Karpas-422 (cell line): ENCODE measurements at regions not wholly inside any gene's neighbourhood (a gene's known extent, or its start where the extent isn't known, plus 50 kb on each side); places are given as distances from the start of the nearest gene placed in this dataset.

Source experiments
- DNase-seq: peaks from one replicate; pipeline ENCODE4 v3.0.0-alpha.2; 2015
- H2AFZ ChIP-seq: fragments of 200-600 bp; sonication (generic); 2 replicates; pipeline ENCODE4 v1.6.1; 2014; ENCODE audit warnings: antibody characterized with exemption, low read length, mixed read lengths
- H3K27ac ChIP-seq: fragments of 200-600 bp; sonication (generic); 2 replicates; pipeline ENCODE4 v1.5.1; 2014; ENCODE audit warnings: mild to moderate bottlenecking, low read length, moderate library complexity
- H3K27me3 ChIP-seq: fragments of 200-600 bp; sonication (generic); 2 replicates; pipeline ENCODE4 v1.6.1; 2014; ENCODE audit warnings: low read length, mixed read lengths
- H3K36me3 ChIP-seq: fragments of 200-600 bp; sonication (generic); 2 replicates; pipeline ENCODE4 v1.6.1; 2014; ENCODE audit warnings: low read length, mixed read lengths; ENCODE audit not compliant: insufficient read depth
- H3K4me1 ChIP-seq: fragments of 200-600 bp; sonication (generic); 2 replicates; pipeline ENCODE4 v1.6.1; 2014; ENCODE audit warnings: mild to moderate bottlenecking, low read length, mixed read lengths
- H3K4me2 ChIP-seq: fragments of 200-600 bp; sonication (generic); 2 replicates; pipeline ENCODE4 v1.6.1; 2014; ENCODE audit warnings: low read length, low read depth, mild to moderate bottlenecking; ENCODE audit not compliant: poor library complexity, severe bottlenecking
- H3K4me3 ChIP-seq: fragments of 200-600 bp; sonication (generic); 2 replicates; pipeline ENCODE4 v1.5.1; 2014; ENCODE audit warnings: mild to moderate bottlenecking, antibody characterized with exemption, low read length, mixed read lengths
- H3K79me2 ChIP-seq: fragments of 200-600 bp; sonication (generic); 2 replicates; pipeline ENCODE4 v1.6.1; 2014; ENCODE audit warnings: mild to moderate bottlenecking, low read length, mixed read lengths
- H3K9ac ChIP-seq: fragments of 200-600 bp; sonication (generic); 2 replicates; pipeline ENCODE4 v1.6.0; 2014; ENCODE audit warnings: low read length
- H3K9me2 ChIP-seq: fragments of 200-600 bp; sonication (generic), shearing (Covaris generic); replicated peaks from 2 replicates; pipeline ENCODE4 v1.6.0; 2014; ENCODE audit warnings: mild to moderate bottlenecking, low read length, moderate library complexity; ENCODE audit not compliant: insufficient read depth
- H3K9me3 ChIP-seq: fragments of 300-700, 200-600 bp; sonication (generic); 2 replicates; pipeline ENCODE4 v1.6.1; 2014; ENCODE audit warnings: low read length, mixed read lengths
- H4K20me1 ChIP-seq: fragments of 200-600 bp; sonication (generic); 2 replicates; pipeline ENCODE4 v1.6.1; 2014; ENCODE audit warnings: mild to moderate bottlenecking, antibody characterized with exemption, low read length, low read depth; ENCODE audit not compliant: insufficient read depth

GRCh38 chr9:86648828-86649170, 294.6 kb upstream of the TUT7 start:
- H3K9ac ChIP-seq = no peak overlapping the region
- DNase-seq = no peak
- H3K27me3 ChIP-seq = no peaks in the 10 kb centered on the region
- no peaks in the 10 kb centered on the region for H3K9me3 ChIP-seq
- no peak overlapping the region for H2AFZ ChIP-seq
- H3K9me2 ChIP-seq = no peaks in the 10 kb centered on the region
- no peaks in the 10 kb centered on the region for H4K20me1 ChIP-seq
- no peaks in the 10 kb centered on the region for H3K36me3 ChIP-seq
- H3K79me2 ChIP-seq = no peaks in the 10 kb centered on the region
- no peaks in the 10 kb centered on the region for H3K4me1 ChIP-seq
- H3K4me2 ChIP-seq = no peak overlapping the region
- H3K27ac ChIP-seq = no peak overlapping the region
- no peak overlapping the region for H3K4me3 ChIP-seq

DNA sequence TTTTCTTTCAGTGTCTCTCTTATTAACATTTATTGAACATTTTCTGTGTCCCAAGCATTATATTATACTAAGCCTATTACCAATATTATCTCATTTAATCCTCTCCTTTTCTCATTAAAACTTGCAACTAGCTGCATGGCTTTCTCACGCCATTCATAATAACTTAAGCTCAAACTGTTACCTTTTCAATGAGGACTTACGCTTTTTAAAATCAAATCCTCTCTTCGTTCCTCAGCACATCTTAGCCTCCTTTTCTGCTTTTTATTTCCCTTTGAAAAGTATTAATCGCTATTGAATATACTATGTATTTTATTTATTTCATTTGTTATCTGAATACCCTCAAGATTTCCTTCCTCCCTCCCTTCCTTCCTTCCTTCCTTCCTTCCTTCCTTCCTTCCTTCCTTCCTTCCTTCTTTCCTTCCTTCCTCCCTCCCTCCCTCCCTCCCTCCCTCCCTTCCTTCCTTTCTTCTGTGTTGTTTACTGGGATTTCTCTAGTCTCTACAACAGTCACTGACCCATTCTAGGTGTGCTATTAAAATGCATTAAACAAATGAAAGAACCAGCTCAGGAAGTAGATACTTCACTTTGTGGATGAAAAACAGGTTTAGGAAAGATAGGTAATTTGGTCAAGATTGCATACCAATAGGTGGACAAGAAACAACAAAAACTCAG, 294.1 kb upstream of the TUT7 start:
- Histone ChIP-seq H3K9ac (no peak overlapping the region), H3K9me3 (no peaks in the 10 kb centered on the region), H3K36me3 (no peaks in the 10 kb centered on the region), H3K4me1 (no peaks in the 10 kb centered on the region), H2AFZ (no peak overlapping the region), H3K27me3 (no peaks in the 10 kb centered on the region), H3K27ac (no peak overlapping the region), H3K4me2 (no peak overlapping the region), H3K79me2 (no peaks in the 10 kb centered on the region), H3K4me3 (no peak overlapping the region), H4K20me1 (no peaks in the 10 kb centered on the region), H3K9me2 (no peaks in the 10 kb centered on the region)
- DNase-seq = no peak

- Histone ChIP-seq H3K9me2 (no peaks in the 10 kb centered on the region), H3K9ac (no peak overlapping the region), H3K36me3 (no peaks in the 10 kb centered on the region), H3K4me3 (no peak overlapping the region), H4K20me1 (no peaks in the 10 kb centered on the region), H3K79me2 (no peaks in the 10 kb centered on the region), H3K27ac (no peak overlapping the region), H3K4me2 (no peak overlapping the region), H3K4me1 (no peaks in the 10 kb centered on the region), H3K9me3 (no peaks in the 10 kb centered on the region), H3K27me3 (no peaks in the 10 kb centered on the region), H2AFZ (no peak overlapping the region)
- DNase-seq = no peak
These were observed 291.1 kb upstream of the TUT7 start for GRCh38 chr9:86645303-86645702.

GRCh38 chr9:86644675-86645034, 290.4 kb upstream of the TUT7 start:
- no peak overlapping the region for H3K9ac ChIP-seq
- no peaks in the 10 kb centered on the region for H3K27me3 ChIP-seq
- no peaks in the 10 kb centered on the region for H3K36me3 ChIP-seq
- H3K9me3 ChIP-seq = no peaks in the 10 kb centered on the region
- H3K4me2 ChIP-seq = no peak overlapping the region
- no peaks in the 10 kb centered on the region for H4K20me1 ChIP-seq
- H3K9me2 ChIP-seq = no peaks in the 10 kb centered on the region
- DNase-seq = no peak
- H3K4me3 ChIP-seq = no peak overlapping the region
- H3K4me1 ChIP-seq = no peaks in the 10 kb centered on the region
- no peaks in the 10 kb centered on the region for H3K79me2 ChIP-seq
- no peak overlapping the region for H3K27ac ChIP-seq
- no peak overlapping the region for H2AFZ ChIP-seq

- Histone ChIP-seq H3K36me3 (no peaks in the 10 kb centered on the region), H3K4me1 (no peaks in the 10 kb centered on the region), H3K9me3 (no peaks in the 10 kb centered on the region), H3K27me3 (no peaks in the 10 kb centered on the region), H3K9me2 (no peaks in the 10 kb centered on the region), H2AFZ (no peak overlapping the region), H3K79me2 (no peaks in the 10 kb centered on the region), H3K27ac (no peak overlapping the region), H3K4me3 (no peak overlapping the region), H3K4me2 (no peak overlapping the region), H3K9ac (no peak overlapping the region), H4K20me1 (no peaks in the 10 kb centered on the region)
- DNase-seq = no peak
These were observed 289.9 kb upstream of the TUT7 start for GRCh38 chr9:86643946-86644674.

- Histone ChIP-seq H3K9me3 (no peaks in the 10 kb centered on the region), H3K4me1 (no peaks in the 10 kb centered on the region), H3K79me2 (no peaks in the 10 kb centered on the region), H2AFZ (no peak overlapping the region), H3K4me3 (no peak overlapping the region), H3K27me3 (no peaks in the 10 kb centered on the region), H3K9ac (no peak overlapping the region), H3K27ac (no peak overlapping the region), H4K20me1 (no peaks in the 10 kb centered on the region), H3K36me3 (no peaks in the 10 kb centered on the region), H3K9me2 (no peaks in the 10 kb centered on the region), H3K4me2 (no peak overlapping the region)
- DNase-seq = no peak
These were observed 288.5 kb upstream of the TUT7 start for GRCh38 chr9:86642721-86643120.

DNA sequence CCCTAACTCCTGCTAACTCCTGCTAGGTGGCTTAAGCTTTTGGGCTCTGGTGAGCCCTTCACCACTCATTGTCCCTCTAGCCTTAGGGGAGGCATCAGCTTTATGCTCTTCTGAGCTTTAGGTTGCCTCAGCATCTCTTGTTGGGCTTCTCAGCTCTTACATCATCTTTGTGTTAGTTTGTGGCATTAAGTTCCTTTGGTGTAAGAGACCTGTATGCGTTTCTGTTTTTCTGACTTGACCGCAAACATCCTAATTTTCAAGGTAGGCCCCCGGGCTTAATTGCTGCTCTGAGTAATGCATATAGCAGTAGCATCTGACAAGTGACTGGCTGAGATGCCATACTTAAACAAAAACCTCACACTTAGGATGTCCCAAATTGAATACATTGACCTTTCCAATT, 287.8 kb upstream of the TUT7 start:
- no peaks in the 10 kb centered on the region for H3K9me3 ChIP-seq
- H3K9me2 ChIP-seq = no peaks in the 10 kb centered on the region
- no peak for DNase-seq
- H3K79me2 ChIP-seq = no peaks in the 10 kb centered on the region
- no peaks in the 10 kb centered on the region for H3K27me3 ChIP-seq
- H3K4me3 ChIP-seq = no peak overlapping the region
- no peak overlapping the region for H3K4me2 ChIP-seq
- no peak overlapping the region for H3K9ac ChIP-seq
- H4K20me1 ChIP-seq = no peaks in the 10 kb centered on the region
- no peaks in the 10 kb centered on the region for H3K4me1 ChIP-seq
- H3K36me3 ChIP-seq = no peaks in the 10 kb centered on the region
- H2AFZ ChIP-seq = no peak overlapping the region
- H3K27ac ChIP-seq = no peak overlapping the region

GRCh38 chr9:86639899-86640379, 285.7 kb upstream of the TUT7 start:
- no peak overlapping the region for H3K4me2 ChIP-seq
- H3K27ac ChIP-seq = no peak overlapping the region
- H2AFZ ChIP-seq = no peak overlapping the region
- no peaks in the 10 kb centered on the region for H3K9me3 ChIP-seq
- H3K36me3 ChIP-seq = no peaks in the 10 kb centered on the region
- no peak for DNase-seq
- H3K27me3 ChIP-seq = no peaks in the 10 kb centered on the region
- H3K9ac ChIP-seq = no peak overlapping the region
- H3K4me1 ChIP-seq = no peaks in the 10 kb centered on the region
- no peaks in the 10 kb centered on the region for H4K20me1 ChIP-seq
- H3K9me2 ChIP-seq = no peaks in the 10 kb centered on the region
- H3K79me2 ChIP-seq = no peaks in the 10 kb centered on the region
- no peak overlapping the region for H3K4me3 ChIP-seq
